GM19397 (cell line): ENCODE measurements at regions not wholly inside any gene's neighbourhood (a gene's known extent, or its start where the extent isn't known, plus 50 kb on each side); places are given as distances from the start of the nearest gene placed in this dataset.

Experiments used
- ATAC-seq: cut with Tn5 transposase; IDR thresholded peaks from one replicate; pipeline ENCODE4 v1.9.1; 2021; ENCODE audit warnings: mild to moderate bottlenecking, moderate library complexity; ENCODE audit not compliant: unreplicated experiment

GRCh38 chr4:189420572-189420971 is 520.1 kb upstream of the FRG1 start:
- no peak for ATAC-seq

GRCh38 chr4:189436207-189436606 is 504.5 kb upstream of the FRG1 start:
- ATAC-seq = no peak

GRCh38 chr4:189440716-189441115 is 500.0 kb upstream of the FRG1 start:
- no peak for ATAC-seq

GRCh38 chr4:189443341-189443740 is 497.3 kb upstream of the FRG1 start:
- ATAC-seq = no peak

- ATAC-seq = no peak
Observed at GRCh38 chr4:189445613-189446012, 495.1 kb upstream of the FRG1 start.

GRCh38 chr4:189463734-189464133 is 476.9 kb upstream of the FRG1 start:
- no peak for ATAC-seq

GRCh38 chr4:189494407-189494806 is 446.3 kb upstream of the FRG1 start:
- ATAC-seq = no peak

GRCh38 chr4:189497516-189497915 is 443.2 kb upstream of the FRG1 start:
- ATAC-seq = no peak

- no peak for ATAC-seq
Observed at GRCh38 chr4:189497996-189498395, 442.7 kb upstream of the FRG1 start.

- ATAC-seq = no peak
Observed at GRCh38 chr4:189498457-189498856, 442.2 kb upstream of the FRG1 start.

- ATAC-seq = no peak
Observed at GRCh38 chr4:189499696-189500095, 441.0 kb upstream of the FRG1 start.

GRCh38 chr4:189500970-189501369 is 439.7 kb upstream of the FRG1 start:
- ATAC-seq = no peak

GRCh38 chr4:189502841-189503435 is 437.7 kb upstream of the FRG1 start:
- ATAC-seq = no peak

GRCh38 chr4:189504220-189504619 is 436.5 kb upstream of the FRG1 start:
- ATAC-seq = no peak

GRCh38 chr4:189505380-189505779 is 435.3 kb upstream of the FRG1 start:
- no peak for ATAC-seq

GRCh38 chr4:189506080-189506479 is 434.6 kb upstream of the FRG1 start:
- no peak for ATAC-seq

- no peak for ATAC-seq
Observed at GRCh38 chr4:189507060-189507459, 433.6 kb upstream of the FRG1 start.

GRCh38 chr4:189510601-189511000 is 430.1 kb upstream of the FRG1 start:
- no peak for ATAC-seq

GRCh38 chr4:189511581-189511980 is 429.1 kb upstream of the FRG1 start:
- ATAC-seq = no peak

- ATAC-seq = no peak
Observed at GRCh38 chr4:189513421-189513820, 427.3 kb upstream of the FRG1 start.

- no peak for ATAC-seq
Observed at GRCh38 chr4:189514209-189514608, 426.5 kb upstream of the FRG1 start.

- ATAC-seq = no peak
Observed at GRCh38 chr4:189516902-189517301, 423.8 kb upstream of the FRG1 start.

GRCh38 chr4:189519186-189519585 is 421.5 kb upstream of the FRG1 start:
- no peak for ATAC-seq
